OCI-LY1 (cell line): ENCODE measurements at regions not wholly inside any gene's neighbourhood (a gene's known extent, or its start where the extent isn't known, plus 50 kb on each side); places are given as distances from the start of the nearest gene placed in this dataset.

Source experiments
- H2AFZ ChIP-seq: fragments of 200-600 bp; sonication (generic), shearing (Covaris generic); 2 replicates; pipeline ENCODE4 v1.6.0; 2014; ENCODE audit warnings: antibody characterized with exemption, mild to moderate bottlenecking, low read length
- H3F3A ChIP-seq: fragments of 200-600 bp; sonication (generic), shearing (Covaris generic); 2 replicates; pipeline ENCODE4 v1.6.0; 2014; ENCODE audit warnings: mild to moderate bottlenecking, antibody characterized with exemption, low read length, moderate library complexity; ENCODE audit not compliant: insufficient read depth
- H3K27ac ChIP-seq: fragments of 200-600 bp; sonication (generic); 2 replicates; pipeline ENCODE4 v1.5.1; 2014; ENCODE audit warnings: low read length, mixed run types, mild to moderate bottlenecking, low read depth; ENCODE audit not compliant: poor library complexity, severe bottlenecking
- H3K27me3 ChIP-seq: fragments of 200-600 bp; sonication (generic); 2 replicates; pipeline ENCODE4 v1.6.0; 2014; ENCODE audit warnings: antibody characterized with exemption, mild to moderate bottlenecking, low read length, moderate library complexity; ENCODE audit not compliant: insufficient read depth
- H3K36me3 ChIP-seq: fragments of 200-600 bp; sonication (generic); 2 replicates; pipeline ENCODE4 v1.6.1; 2014; ENCODE audit warnings: mild to moderate bottlenecking, antibody characterized with exemption, low read length, moderate library complexity, mixed read lengths; ENCODE audit not compliant: insufficient read depth
- H3K4me1 ChIP-seq: fragments of 200-600 bp; sonication (generic); 2 replicates; pipeline ENCODE4 v1.5.1; 2014; ENCODE audit warnings: mild to moderate bottlenecking, low read length, moderate library complexity; ENCODE audit not compliant: insufficient read depth, severe bottlenecking
- H3K4me2 ChIP-seq: fragments of 200-600 bp; sonication (generic), shearing (Covaris generic); 2 replicates; pipeline ENCODE4 v1.6.1; 2014; ENCODE audit warnings: low read length
- H3K4me3 ChIP-seq: fragments of 200-600 bp; sonication (generic); 2 replicates; pipeline ENCODE4 v1.5.1; 2014; ENCODE audit warnings: low read length, low read depth, mild to moderate bottlenecking, mixed read lengths; ENCODE audit not compliant: poor library complexity, severe bottlenecking
- H3K79me2 ChIP-seq: fragments of 200-600 bp; shearing (Covaris generic); 2 replicates; pipeline ENCODE4 v1.6.1; 2016; ENCODE audit warnings: mixed run types, low read length, mixed read lengths; ENCODE audit not compliant: insufficient read depth
- H3K9ac ChIP-seq: fragments of 200-600 bp; sonication (generic), shearing (Covaris generic); 2 replicates; pipeline ENCODE4 v1.6.1; 2014; ENCODE audit warnings: mild to moderate bottlenecking, low read length, mixed read lengths
- H3K9me2 ChIP-seq: fragments of 200-600 bp; sonication (generic), shearing (Covaris generic); 2 replicates; pipeline ENCODE4 v1.6.1; 2014; ENCODE audit warnings: low read depth, mild to moderate bottlenecking, low read length, mixed read lengths
- H3K9me3 ChIP-seq: fragments of 200-600 bp; shearing (Covaris generic); 2 replicates; pipeline ENCODE4 v1.6.1; 2014; ENCODE audit warnings: low read length, mixed read lengths
- H4K20me1 ChIP-seq: fragments of 200-600 bp; sonication (generic), shearing (Covaris generic); 2 replicates; pipeline ENCODE4 v1.6.0; 2016; ENCODE audit warnings: mild to moderate bottlenecking, low read length; ENCODE audit not compliant: insufficient read depth
- EZH2 ChIP-seq: fragments of 200-600 bp; sonication (generic), shearing (Covaris generic); IDR thresholded peaks from 2 replicates; pipeline ENCODE4 v1.8.0; 2017; ENCODE audit warnings: borderline replicate concordance, mixed run types, mild to moderate bottlenecking, antibody characterized with exemption, low read length, moderate library complexity, mixed read lengths
- TF ChIP-seq, protein P1 (sequence below): fragments of 200-600 bp; sonication (generic), shearing (Covaris generic); IDR thresholded peaks from 2 replicates; pipeline ENCODE4 v1.5.1; 2017; ENCODE audit warnings: mild to moderate bottlenecking, antibody characterized with exemption, low read length, moderate library complexity, mixed read lengths

GRCh38 chr6:119686240-119686639, 336.7 kb upstream of the MAN1A1 start:
- no peaks in the 10 kb centered on the region for H3K9me3 ChIP-seq
- no peaks in the 10 kb centered on the region for H3K36me3 ChIP-seq
- no peak overlapping the region for H3K4me2 ChIP-seq
- no peaks in the 10 kb centered on the region for H3K27me3 ChIP-seq
- H3K4me3 ChIP-seq: no peak overlapping the region
- H3K27ac ChIP-seq: no peak overlapping the region
- H3K9me2 ChIP-seq: no peaks in the 10 kb centered on the region
- no peaks in the 10 kb centered on the region for H3K4me1 ChIP-seq
- TF ChIP-seq, protein P1, sequence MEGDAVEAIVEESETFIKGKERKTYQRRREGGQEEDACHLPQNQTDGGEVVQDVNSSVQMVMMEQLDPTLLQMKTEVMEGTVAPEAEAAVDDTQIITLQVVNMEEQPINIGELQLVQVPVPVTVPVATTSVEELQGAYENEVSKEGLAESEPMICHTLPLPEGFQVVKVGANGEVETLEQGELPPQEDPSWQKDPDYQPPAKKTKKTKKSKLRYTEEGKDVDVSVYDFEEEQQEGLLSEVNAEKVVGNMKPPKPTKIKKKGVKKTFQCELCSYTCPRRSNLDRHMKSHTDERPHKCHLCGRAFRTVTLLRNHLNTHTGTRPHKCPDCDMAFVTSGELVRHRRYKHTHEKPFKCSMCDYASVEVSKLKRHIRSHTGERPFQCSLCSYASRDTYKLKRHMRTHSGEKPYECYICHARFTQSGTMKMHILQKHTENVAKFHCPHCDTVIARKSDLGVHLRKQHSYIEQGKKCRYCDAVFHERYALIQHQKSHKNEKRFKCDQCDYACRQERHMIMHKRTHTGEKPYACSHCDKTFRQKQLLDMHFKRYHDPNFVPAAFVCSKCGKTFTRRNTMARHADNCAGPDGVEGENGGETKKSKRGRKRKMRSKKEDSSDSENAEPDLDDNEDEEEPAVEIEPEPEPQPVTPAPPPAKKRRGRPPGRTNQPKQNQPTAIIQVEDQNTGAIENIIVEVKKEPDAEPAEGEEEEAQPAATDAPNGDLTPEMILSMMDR: no peak
- TF ChIP-seq EZH2: no peak
- H2AFZ ChIP-seq: no peak overlapping the region
- H3F3A ChIP-seq: no peaks in the 10 kb centered on the region
- H4K20me1 ChIP-seq: no peaks in the 10 kb centered on the region
- no peaks in the 10 kb centered on the region for H3K79me2 ChIP-seq
- H3K9ac ChIP-seq: no peak overlapping the region

DNA sequence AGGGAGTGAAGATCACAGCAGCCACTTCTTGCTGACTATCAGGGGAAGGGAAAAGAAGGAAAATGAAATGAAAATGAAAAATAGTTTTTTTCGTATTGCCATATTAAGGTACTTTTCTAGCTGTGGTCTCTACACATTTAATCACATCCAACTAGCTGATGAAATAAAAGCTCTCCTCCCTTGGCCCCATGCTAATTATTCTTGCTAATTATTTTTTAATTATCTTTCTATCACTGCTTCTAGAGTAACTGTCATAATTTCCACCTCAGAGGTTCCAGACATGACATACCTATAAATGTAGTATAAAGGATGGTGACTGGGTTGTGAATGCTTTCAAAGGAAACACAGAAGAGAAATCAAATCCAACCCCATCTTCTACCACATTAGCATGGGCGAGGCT, 334.1 kb upstream of the MAN1A1 start:
- H3K4me1 ChIP-seq: no peaks in the 10 kb centered on the region
- no peaks in the 10 kb centered on the region for H3F3A ChIP-seq
- no peaks in the 10 kb centered on the region for H4K20me1 ChIP-seq
- H2AFZ ChIP-seq: no peak overlapping the region
- no peak overlapping the region for H3K27ac ChIP-seq
- TF ChIP-seq, protein P1: no peak
- TF ChIP-seq EZH2: no peak
- no peaks in the 10 kb centered on the region for H3K27me3 ChIP-seq
- no peak overlapping the region for H3K4me2 ChIP-seq
- H3K9ac ChIP-seq: no peak overlapping the region
- no peaks in the 10 kb centered on the region for H3K9me2 ChIP-seq
- no peak overlapping the region for H3K4me3 ChIP-seq
- no peaks in the 10 kb centered on the region for H3K9me3 ChIP-seq
- no peaks in the 10 kb centered on the region for H3K79me2 ChIP-seq
- H3K36me3 ChIP-seq: no peaks in the 10 kb centered on the region

GRCh38 chr6:119683031-119683430, 333.5 kb upstream of the MAN1A1 start:
- TF ChIP-seq, protein P1: no peak
- TF ChIP-seq EZH2: no peak
- no peaks in the 10 kb centered on the region for H3K36me3 ChIP-seq
- H3F3A ChIP-seq: no peaks in the 10 kb centered on the region
- H3K4me1 ChIP-seq: no peaks in the 10 kb centered on the region
- H3K9ac ChIP-seq: no peak overlapping the region
- no peak overlapping the region for H3K4me2 ChIP-seq
- no peak overlapping the region for H3K4me3 ChIP-seq
- no peak overlapping the region for H3K27ac ChIP-seq
- no peaks in the 10 kb centered on the region for H3K9me3 ChIP-seq
- no peak overlapping the region for H2AFZ ChIP-seq
- H4K20me1 ChIP-seq: no peaks in the 10 kb centered on the region
- no peaks in the 10 kb centered on the region for H3K9me2 ChIP-seq
- H3K79me2 ChIP-seq: no peaks in the 10 kb centered on the region
- H3K27me3 ChIP-seq: no peaks in the 10 kb centered on the region
